ENCODE measurements at regions not wholly inside any gene's neighbourhood (a gene's known extent, or its start where the extent isn't known, plus 50 kb on each side); places are given as distances from the start of the nearest gene placed in this dataset.
"Not testable (repeated sequence)": the region's sequence is repeated elsewhere in the genome, so short reads cannot be mapped to it uniquely, and the experiment has no call there.

DNA sequence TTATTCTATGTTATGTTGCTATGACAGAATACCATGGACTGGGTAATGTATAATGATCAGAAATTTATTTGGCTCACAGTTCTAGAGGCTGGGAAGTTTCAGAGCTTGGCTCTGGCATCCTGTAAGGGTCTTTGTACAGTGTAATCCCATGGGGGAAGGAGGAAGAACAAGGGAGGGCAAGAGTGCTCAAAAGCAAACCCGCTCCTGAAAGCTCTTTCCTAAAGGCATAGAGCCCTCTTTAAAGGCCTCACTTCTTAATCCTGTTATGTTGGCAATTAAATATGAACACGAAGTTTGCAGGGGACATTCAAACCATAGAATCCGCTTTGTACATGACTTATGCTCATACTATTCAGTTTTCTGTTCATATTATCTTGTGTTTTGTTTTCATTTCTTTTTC lies 191.3 kb upstream of the CTSO start:
- no peak for DNase-seq

DNA sequence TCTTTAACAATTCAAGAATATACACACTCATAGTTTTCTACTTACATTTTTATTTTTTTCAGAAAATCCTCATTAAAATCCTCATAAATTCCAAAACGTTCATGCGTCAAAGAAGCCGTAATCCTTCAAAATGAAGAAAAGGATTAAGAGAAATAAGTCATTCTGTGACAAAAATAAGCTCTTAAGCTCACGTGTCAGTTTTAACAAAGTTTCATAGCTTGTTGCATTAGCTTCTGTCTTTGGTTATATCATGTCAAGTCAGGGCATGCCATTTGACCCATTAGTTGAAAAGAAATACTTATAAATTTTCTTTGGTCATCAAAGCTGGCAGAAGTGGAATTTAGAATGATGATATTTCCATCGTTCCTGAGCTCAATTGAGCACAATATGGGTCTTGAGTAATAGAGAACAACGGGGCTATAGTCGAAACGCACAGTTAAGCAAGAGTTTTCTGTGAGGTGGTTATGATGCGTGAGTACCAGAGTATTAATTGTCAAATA lies 185.2 kb upstream of the CTSO start:
- DNase-seq, result no peak

- no peak for DNase-seq
Measured at GRCh38 chr4:156137679-156138473, 184.2 kb upstream of the CTSO start.

DNA sequence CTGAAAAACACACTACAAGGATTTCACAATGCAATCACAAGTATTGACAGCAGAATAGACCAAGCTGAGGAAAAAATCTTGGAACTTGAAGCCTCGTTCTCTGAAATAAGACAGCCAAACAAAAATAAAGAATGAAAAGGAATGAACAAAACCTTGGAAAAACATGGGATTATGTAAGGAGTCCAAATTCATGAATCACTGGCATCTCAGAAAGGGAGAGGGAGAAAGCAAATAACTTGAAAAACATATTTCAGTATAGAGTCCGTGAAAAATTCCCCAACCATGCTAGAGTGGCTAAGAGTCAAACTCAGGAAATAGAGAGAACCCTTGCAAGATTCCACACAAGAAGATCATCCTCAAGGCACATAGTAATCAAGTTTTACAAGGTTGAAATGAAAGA lies 178.5 kb upstream of the CTSO start:
- no peak for DNase-seq

DNA sequence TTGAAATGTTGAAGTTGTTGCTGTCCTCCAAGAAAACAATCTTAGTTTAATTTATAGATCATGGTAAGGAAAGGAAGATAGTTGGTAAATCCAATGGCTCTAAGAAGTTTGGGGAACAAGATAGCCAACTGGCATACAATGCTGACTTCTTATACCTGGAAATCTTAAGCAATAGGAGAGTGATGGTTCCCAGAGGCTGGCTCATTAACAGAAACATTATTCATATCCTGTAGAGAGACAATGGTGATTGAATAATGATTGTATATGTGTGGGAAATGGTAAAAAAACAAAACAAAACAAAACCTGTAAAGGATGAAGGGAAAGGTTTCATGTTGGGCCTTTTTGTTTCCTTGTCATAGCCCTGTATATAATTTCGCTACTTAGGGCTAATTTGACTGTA lies 174.9 kb upstream of the CTSO start:
- DNase-seq, result no peak

- DNase-seq, result no peak
Measured at GRCh38 chr4:156118507-156119220, 165.0 kb upstream of the CTSO start.

DNA sequence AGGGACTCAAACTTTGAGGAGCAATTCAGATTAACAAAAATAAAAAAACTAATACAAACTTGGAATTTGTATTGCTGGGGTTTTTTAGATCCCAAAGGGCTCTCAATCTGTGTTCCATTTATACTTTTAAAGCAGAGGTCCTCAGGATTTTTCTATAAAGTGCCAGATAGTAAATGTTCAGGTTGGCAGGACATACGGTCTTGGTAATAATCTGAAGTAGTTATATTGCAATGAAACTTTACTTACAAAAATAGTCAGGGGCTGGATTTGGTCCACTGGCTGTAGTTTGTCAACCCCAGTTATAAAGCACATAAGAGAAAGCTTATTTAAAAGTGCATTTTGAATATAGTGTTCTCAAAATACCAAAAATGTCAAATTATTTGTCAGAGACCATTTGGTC lies 164.1 kb upstream of the CTSO start:
- no peak for DNase-seq

GRCh38 chr4:156116991-156117390 lies 163.3 kb upstream of the CTSO start:
- DNase-seq, result no peak

- DNase-seq, result no peak
Measured at GRCh38 chr4:156113138-156113765, 159.6 kb upstream of the CTSO start.

- DNase-seq, result no peak
Measured at GRCh38 chr4:156111686-156112085, 158.0 kb upstream of the CTSO start.

DNA sequence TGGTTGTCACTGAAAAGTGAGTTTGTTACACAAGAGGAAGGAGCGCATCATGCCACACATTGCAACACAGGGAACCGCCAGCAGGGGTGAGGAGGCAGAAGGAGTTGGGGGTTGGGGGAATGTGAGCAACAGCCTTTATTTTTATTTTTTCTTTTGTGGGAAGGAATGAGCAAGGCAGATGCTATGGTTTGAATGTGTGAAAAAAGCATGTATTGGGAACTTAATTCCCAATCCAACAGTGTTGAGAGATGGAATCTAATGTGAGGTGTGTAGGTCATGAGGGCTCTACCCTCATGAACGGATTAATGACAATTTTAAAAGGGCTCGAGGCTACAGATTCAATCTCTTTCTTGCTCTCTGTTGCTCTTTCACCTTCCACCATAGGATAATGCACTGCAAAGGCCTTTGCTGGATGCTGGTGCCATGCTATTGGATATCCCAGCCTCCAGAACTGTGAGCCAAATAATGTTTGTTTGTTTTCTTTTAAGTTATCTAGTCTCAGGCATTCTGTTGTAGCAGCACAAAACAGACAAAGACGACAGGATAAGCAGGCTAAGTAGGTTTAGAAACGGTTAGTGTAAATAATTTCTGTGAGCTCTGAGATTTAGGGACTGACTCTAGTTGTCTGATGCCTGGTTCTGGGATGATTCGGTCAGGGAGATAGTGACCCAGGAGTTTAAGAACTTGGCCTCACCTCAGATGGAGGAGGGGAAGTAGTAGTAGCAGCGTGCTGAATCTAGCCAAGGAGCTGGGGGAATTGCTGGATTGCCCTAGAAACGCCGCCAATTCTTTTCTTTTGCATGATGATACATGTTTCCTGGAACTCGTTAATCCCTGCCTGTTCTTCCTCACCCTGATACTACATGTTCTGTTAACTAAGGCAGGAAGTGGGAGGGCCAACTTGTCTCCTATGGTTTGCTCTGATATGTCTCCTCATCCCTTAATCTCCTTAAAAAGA lies 156.6 kb upstream of the CTSO start:
- no peak for DNase-seq

GRCh38 chr4:156109087-156109486 lies 155.4 kb upstream of the CTSO start:
- DNase-seq, result not testable (repeated sequence)

- no peak for DNase-seq
Measured at GRCh38 chr4:156103311-156103710, 149.6 kb upstream of the CTSO start.

DNA sequence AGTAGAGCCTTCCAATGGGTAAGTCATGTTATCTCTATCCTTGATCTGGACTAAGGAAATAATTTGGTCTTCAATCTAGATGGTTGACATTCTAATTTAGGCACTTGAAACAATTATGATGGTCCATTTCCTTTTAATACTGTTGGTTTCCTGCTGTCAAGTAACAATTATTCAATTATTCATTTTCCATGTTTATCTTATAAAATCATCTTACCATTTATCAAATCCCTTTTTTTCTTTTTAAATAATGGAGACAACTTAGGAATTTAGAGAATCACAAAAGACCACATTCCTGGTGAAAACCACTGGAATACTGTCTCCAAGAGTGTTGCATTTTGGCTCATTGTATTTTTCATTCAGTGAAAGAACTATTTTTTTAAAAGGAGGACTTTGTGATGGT lies 148.7 kb upstream of the CTSO start:
- DNase-seq, result no peak

DNA sequence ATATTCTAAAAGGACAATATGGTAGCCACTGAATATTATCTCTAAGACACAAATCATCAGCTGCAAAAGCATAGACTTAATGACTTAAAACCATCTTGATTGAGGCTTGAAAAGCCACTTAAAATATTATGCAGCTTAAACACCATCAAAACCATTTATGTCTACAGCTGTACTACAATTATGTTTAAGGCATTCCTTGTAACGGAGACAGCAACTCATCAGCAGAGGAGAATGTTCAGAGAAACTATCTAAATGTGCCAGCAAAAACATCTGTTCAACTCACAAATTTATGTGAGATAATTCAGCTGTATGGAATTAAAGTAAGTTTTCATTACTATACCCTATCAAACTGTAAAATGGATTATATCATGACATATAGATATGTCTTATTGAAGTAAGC lies 147.9 kb upstream of the CTSO start:
- no peak for DNase-seq

DNA sequence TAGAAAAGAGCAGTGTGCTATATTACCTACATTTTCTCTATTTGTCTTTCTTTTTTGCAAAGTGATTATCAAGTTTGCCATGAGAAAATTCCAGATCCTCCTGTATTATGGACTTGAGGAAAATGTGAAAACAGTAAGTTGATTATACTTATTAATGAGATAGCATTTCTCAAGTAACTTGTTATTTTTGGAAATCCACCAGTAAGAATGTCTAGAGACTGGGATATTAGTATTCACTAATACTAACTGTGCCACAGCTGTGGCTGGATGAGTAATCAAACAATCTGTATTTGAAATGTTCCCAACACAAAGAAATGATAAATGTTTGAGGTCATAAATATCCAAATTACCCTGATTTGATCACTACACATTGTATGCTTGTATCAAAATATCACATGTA lies 147.0 kb upstream of the CTSO start:
- DNase-seq, result no peak

- no peak for DNase-seq
Measured at GRCh38 chr4:156098805-156099204, 145.1 kb upstream of the CTSO start.

GRCh38 chr4:156085100-156085499 lies 131.4 kb upstream of the CTSO start:
- DNase-seq, result no peak

DNA sequence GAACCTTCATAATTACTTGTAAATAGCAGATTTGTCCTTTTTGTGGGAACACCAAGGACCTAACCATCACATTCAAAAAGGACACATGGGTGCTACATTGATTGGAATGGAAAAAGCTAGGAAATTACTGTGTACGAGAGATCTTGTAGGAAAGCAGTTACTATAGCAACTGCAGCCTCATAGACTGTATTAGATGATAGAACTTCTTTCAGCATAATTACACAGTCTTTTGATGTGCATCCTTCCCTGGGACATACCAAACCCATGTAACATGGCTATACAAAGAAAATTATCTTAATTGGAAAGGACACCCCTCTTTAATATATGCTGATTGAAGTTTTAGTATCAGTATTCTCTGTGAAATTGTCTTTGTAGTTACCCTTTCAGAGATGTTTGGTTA lies 130.7 kb upstream of the CTSO start:
- no peak for DNase-seq

GRCh38 chr4:156073976-156074375 lies 120.3 kb upstream of the CTSO start:
- no peak for DNase-seq

DNA sequence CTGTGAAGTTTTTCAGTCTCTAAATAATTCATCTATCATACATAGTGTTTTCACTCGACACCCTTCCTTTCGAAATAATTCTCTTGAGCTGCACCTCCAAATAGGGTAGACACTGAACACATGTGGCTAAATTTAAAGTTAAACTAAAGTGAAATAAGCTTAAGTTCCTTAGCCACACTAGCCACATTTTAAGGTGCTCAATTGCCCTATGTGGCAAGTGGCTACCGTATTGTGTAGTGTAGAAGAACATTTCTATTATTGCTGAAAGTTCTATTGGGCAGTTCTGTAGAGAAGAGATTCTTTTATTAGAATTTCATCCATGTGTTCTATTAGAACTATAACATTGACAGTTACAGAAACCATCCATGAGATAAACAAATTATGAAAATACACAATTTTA lies 107.0 kb upstream of the CTSO start:
- no peak for DNase-seq

- no peak for DNase-seq
Measured at GRCh38 chr4:156053174-156053573, 99.5 kb upstream of the CTSO start.

DNA sequence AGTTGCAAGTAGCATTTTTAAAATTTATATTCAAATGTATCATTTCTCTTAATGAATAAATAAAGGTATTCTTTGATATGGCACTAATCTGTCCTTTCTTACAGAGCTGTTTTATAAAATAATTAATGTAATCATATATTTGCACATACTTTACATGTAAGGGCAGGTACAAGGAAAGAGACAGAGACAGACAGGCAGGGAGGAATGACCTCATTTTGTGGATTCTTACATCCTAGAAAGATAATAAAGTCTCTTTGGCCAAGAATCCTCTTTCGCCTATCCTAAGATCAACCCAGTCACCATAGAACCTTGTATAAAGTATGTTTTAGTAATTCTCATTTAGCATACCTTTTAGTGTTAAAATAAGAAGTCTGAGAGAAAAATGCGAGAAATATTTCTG lies 98.5 kb upstream of the CTSO start:
- DNase-seq, result no peak
